HFFc6 (cell line): ENCODE measurements at regions not wholly inside any gene's neighbourhood (a gene's known extent, or its start where the extent isn't known, plus 50 kb on each side); places are given as distances from the start of the nearest gene placed in this dataset.

ENCODE experiments used
- DNase-seq: peaks from one replicate; pipeline ENCODE4 v3.0.0-alpha.2; 2018
- H3K27ac Mint-ChIP-seq: 2 replicates; pipeline ENCODE4 v1.8.0; 2020; ENCODE audit warnings: mild to moderate bottlenecking, mixed read lengths
- H3K27me3 Mint-ChIP-seq: 2 replicates; pipeline ENCODE4 v1.8.0; 2021; ENCODE audit warnings: mild to moderate bottlenecking, moderate library complexity, mixed read lengths; ENCODE audit not compliant: insufficient read depth
- H3K36me3 Mint-ChIP-seq: 2 replicates; pipeline ENCODE4 v1.8.0; 2021; ENCODE audit warnings: low read depth, mixed read lengths
- H3K4me1 Mint-ChIP-seq: 2 replicates; pipeline ENCODE4 v1.8.0; 2020; ENCODE audit warnings: low read depth, mixed read lengths
- H3K4me3 Mint-ChIP-seq: 2 replicates; pipeline ENCODE4 v1.8.0; 2020; ENCODE audit warnings: mild to moderate bottlenecking, moderate library complexity, mixed read lengths
- H3K9me3 Mint-ChIP-seq: 2 replicates; pipeline ENCODE4 v1.8.0; 2020; ENCODE audit warnings: mild to moderate bottlenecking, mixed read lengths
- TF ChIP-seq, protein P1 (sequence below): fragments of 200-600 bp; sonication (generic); IDR thresholded peaks from 2 replicates; pipeline ENCODE4 v1.5.0; 2021; ENCODE audit warnings: antibody characterized with exemption, mild to moderate bottlenecking

DNA sequence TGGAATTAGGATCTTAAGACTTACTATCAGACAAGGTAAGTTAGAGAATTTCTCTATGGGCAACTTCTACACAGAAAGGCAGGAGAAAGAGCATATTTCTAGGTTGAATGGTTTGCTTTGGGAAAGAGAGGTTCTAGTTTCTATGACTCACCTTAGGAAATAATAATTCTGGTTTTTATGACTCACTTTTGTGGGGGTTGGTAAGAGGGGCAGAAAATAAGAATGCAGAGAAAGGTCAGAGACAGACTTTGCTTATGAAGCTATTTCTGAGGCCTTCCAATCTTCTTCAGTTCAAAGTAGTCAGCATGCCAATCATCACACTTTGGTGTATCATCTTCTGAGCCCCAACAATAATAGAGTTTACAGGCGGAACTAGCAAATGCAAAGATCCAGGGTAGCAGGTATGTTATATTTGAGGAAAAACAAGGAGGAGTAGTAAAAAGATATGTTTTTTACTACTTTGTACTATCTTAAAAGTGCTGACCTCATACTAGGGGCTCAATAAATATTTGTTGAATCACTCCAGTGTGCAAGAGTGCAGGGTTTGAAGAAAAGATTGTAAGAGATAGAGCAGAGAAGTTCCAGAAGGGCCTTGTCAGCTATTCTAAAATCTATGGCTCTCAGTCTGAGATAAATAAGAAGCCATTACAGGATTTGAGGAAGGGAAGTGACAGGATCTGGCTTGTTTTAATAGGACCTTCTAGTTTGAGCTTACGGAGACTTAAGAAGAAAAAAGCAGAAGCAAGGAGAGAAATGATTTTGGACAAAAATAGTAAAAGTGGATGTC, 56.7 kb upstream of the LRFN5 start:
- no peaks in the 10 kb centered on the region for H3K27me3 Mint-ChIP-seq
- H3K27ac Mint-ChIP-seq, result no peak overlapping the region
- H3K4me1 Mint-ChIP-seq, result no peaks in the 10 kb centered on the region
- peaks cover 22% of the 10 kb centered on the region for H3K9me3 Mint-ChIP-seq
- TF ChIP-seq, protein P1, sequence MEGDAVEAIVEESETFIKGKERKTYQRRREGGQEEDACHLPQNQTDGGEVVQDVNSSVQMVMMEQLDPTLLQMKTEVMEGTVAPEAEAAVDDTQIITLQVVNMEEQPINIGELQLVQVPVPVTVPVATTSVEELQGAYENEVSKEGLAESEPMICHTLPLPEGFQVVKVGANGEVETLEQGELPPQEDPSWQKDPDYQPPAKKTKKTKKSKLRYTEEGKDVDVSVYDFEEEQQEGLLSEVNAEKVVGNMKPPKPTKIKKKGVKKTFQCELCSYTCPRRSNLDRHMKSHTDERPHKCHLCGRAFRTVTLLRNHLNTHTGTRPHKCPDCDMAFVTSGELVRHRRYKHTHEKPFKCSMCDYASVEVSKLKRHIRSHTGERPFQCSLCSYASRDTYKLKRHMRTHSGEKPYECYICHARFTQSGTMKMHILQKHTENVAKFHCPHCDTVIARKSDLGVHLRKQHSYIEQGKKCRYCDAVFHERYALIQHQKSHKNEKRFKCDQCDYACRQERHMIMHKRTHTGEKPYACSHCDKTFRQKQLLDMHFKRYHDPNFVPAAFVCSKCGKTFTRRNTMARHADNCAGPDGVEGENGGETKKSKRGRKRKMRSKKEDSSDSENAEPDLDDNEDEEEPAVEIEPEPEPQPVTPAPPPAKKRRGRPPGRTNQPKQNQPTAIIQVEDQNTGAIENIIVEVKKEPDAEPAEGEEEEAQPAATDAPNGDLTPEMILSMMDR, result no peak
- DNase-seq, result no peak
- H3K4me3 Mint-ChIP-seq, result no peak overlapping the region
- H3K36me3 Mint-ChIP-seq, result no peaks in the 10 kb centered on the region

DNA sequence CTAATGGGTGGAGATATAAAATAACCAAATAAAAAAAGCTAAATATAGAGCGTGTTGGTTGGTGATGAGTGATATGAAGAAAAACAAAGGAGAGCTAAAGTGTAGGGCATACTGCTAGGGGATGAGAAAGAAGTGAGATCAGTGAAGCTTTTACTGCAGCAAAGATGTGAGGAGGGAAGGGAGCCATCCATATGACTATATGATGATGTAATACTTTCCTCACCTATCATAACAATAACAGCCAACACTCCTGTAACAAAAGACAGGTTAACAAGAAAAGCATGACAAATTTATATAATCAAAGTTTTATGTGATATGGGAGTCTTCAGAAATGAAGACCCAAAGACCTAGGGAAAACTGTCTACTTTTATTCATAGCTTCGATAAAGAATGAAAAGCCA, 57.4 kb upstream of the LRFN5 start:
- Mint-ChIP-seq H3K27me3 (no peaks in the 10 kb centered on the region), H3K27ac (no peak overlapping the region)

DNA sequence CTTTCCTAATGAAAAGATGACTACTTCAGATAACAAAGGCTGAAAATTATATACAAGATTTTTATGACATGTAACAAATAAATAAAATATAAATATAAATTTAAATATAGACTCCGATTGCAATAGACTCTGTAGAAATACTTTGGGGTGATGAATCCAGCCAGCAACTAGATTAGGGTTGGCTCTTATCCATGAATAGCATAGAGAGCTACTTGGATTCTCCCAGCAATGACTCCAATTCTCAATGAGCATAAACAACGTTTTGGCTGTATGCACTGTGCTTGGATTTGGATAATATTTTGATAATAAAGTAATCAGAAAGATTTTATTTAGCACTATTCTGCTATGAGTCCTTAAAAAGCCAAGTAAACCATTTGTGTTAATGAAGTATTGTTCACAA, 58.0 kb upstream of the LRFN5 start:
- Mint-ChIP-seq H3K9me3 (peaks cover 34% of the 10 kb centered on the region), H3K36me3 (no peaks in the 10 kb centered on the region), H3K27ac (no peak overlapping the region), H3K27me3 (no peaks in the 10 kb centered on the region), H3K4me1 (no peaks in the 10 kb centered on the region), H3K4me3 (no peak overlapping the region)
- DNase-seq, result no peak
- TF ChIP-seq, protein P1, result no peak

More for the DNA sequence above, 57.4 kb upstream of the LRFN5 start:
- Mint-ChIP-seq H3K9me3 (peaks cover 28% of the 10 kb centered on the region), H3K36me3 (no peaks in the 10 kb centered on the region), H3K4me3 (no peak overlapping the region), H3K4me1 (no peaks in the 10 kb centered on the region)
- TF ChIP-seq, protein P1, result no peak
- no peak for DNase-seq

DNA sequence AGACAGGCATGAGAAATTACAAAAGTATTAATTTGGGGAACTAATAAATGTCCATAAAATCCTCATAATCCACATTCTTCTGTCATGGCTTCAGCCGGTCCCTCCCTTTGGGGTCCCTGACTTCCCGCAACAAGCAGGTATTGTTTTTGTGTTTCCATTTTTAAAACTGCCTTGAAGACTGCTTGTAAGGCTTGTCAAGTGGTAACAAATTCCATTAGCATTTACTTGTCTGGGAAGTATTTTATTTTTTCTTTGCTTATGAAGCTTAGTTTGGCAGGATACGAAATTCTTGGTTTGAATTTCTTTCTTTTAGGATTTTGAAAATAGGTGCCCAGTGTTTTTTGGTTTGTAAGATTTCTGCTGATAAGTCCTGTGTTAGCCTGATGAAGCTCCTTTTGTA, 65.3 kb upstream of the LRFN5 start:
- H3K27ac Mint-ChIP-seq, result no peak overlapping the region
- TF ChIP-seq, protein P1, result no peak

DNA sequence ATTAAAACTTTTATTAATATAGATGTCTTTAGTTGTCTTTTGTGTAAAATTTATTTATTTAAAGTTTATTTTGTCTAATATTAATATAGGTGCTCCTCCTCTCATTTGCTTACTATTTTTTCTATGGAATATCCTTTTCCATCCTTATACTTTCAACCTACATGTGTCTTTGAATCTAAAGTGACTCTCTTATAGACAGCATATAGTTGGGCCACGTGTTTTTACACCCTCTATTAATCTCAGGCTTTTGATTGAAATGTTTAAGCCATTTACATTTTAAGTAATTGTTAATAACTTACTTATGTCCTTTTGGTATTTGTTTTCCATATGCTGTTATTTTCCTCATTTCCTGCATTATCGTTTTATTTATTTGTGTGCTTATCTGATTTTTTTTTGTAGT, 74.4 kb upstream of the LRFN5 start:
- Mint-ChIP-seq H3K27ac (no peak overlapping the region), H3K36me3 (no peaks in the 10 kb centered on the region; the same call in 1 of the 2 replicates), H3K27me3 (no peaks in the 10 kb centered on the region), H3K4me3 (no peak overlapping the region), H3K9me3 (peaks cover 31% of the 10 kb centered on the region), H3K4me1 (no peaks in the 10 kb centered on the region)
- TF ChIP-seq, protein P1, result no peak
- DNase-seq, result no peak

More for the DNA sequence above, 65.3 kb upstream of the LRFN5 start:
- Mint-ChIP-seq H3K27me3 (no peaks in the 10 kb centered on the region), H3K4me1 (no peaks in the 10 kb centered on the region), H3K36me3 (no peaks in the 10 kb centered on the region; the same call in 1 of the 2 replicates), H3K4me3 (no peak overlapping the region), H3K9me3 (peaks cover 49% of the 10 kb centered on the region)
- DNase-seq, result no peak
